ENCODE measurements at regions not wholly inside any gene's neighbourhood (a gene's known extent, or its start where the extent isn't known, plus 50 kb on each side); places are given as distances from the start of the nearest gene placed in this dataset.
"Not testable (repeated sequence)": the region's sequence is repeated elsewhere in the genome, so short reads cannot be mapped to it uniquely, and the experiment has no call there.

DNA sequence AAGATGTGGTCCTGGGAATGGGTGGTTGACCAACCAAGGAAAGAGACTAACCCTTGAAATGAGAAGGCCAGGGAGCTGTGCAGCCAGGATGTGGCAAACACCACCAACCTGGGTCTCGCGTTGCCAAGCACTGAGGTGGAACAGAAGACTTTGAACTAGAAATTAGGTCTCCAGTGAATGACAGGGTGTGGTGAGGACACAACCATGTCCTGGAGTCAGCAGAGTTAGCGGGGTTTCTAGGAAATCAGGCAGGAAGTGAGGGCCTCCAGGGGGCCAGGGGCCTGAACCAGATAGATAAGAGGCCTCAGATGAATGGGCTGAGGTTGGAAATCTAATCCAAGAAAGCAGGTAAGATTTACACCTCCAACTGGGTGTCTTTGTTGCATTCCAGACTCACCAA is 353.3 kb upstream of the ARID1B start:
- DNase-seq (ENCODE audit: insufficient read length, low spot score) = no peak
- no peak for FAIRE-seq

DNA sequence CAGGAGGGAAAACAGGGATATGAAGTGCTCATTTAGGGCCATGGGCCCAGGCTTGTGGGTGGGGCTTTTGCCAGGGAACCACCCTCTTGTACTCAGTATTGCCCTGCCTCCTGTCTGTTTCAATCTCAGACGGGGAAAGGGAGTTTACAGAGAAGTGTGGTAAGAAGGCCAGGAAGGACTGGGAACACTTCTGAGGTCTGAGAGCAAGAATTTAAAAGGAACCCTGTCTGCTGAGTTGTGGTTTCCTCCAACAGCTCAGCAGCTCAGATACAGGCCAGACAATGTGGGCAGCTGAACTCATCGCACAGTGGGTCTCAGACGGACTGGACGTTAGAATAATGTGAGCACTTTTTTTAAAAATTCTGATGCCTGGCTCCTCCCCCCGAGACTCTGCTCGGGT is 354.1 kb upstream of the ARID1B start:
- no peak for FAIRE-seq

DNA sequence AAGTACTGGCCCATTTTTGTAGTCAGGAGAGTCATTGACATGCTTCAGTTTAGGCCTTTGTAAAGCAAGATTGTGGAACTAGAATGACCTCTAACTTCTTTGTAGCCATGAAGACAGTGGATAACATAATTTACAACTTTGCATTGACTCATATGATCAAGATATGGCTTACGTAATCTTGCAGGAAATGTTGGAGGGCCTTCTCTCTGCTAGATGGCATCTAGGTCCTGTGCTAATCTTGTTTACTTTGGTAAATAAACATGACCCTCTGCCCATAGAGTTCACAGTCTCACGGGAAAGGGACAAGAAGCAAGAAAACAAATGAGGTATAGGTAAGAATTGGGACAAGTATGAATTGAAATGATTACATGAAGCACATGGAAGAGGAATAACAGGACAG is 355.2 kb upstream of the ARID1B start:
- FAIRE-seq (no peak), DNase-seq (ENCODE audit: insufficient read length, low spot score) (no peak)

More for the DNA sequence above, 354.1 kb upstream of the ARID1B start:
- DNase-seq (ENCODE audit: insufficient read length, low spot score) = no peak

DNA sequence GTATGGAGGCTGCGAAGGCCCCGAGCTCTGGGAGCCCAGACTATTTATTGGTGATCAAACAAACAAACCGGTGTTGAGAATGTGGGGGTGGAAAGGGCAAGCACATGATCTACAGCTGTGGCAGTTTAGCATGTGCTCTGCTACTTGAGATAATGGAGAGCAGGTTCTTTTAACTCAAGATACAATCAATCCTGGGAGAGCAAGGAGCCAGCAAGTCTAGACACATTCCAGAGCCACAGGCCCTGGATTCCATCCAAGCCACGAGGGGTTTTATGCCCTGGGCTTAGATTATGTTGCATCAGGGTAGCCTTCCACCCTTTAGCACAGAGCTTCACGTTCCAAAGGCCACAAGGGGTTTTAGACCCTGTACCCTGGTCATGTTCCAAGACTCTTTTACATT is 355.9 kb upstream of the ARID1B start:
- FAIRE-seq; DNase-seq (ENCODE audit: insufficient read length, low spot score): not testable (repeated sequence)

DNA sequence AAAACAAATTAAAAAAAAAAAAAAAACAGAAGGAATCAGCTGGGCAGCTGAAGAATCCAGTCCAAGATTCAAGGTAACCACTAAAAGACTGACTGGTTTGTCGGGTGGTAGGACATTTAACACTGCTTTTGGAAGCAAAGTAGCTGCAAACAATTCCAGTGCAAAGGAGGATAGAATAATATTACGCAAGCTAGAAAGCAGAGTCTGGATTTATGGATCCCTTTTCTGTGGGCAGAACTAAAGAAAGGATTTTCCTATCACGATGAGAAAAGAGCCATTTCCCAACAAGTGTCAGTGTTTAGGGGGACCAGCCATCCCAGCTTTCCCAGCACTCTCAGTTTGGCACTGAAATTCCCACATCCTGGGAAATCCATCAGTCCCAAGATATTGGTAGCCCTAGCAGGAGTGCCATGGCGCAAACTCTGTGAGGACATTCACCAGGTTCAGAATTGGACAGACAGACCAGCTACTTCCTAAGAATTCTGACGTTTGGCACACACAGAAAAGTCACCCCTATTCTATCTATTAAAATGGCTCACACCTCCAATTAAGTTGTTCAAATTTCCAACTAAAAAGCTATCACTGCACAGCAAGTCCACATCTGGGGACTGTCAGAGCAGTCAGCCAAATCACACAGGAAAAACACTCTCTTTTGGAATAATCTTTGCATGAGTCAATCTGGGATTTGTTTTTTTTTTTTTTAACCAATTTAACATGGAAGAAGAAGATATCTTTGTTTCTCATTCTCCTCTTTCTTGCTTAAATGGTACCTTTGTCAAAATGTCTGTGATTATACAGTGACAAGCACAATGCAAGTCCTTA is 356.8 kb upstream of the ARID1B start:
- FAIRE-seq (no peak), DNase-seq (ENCODE audit: insufficient read length, low spot score) (no peak)

DNA sequence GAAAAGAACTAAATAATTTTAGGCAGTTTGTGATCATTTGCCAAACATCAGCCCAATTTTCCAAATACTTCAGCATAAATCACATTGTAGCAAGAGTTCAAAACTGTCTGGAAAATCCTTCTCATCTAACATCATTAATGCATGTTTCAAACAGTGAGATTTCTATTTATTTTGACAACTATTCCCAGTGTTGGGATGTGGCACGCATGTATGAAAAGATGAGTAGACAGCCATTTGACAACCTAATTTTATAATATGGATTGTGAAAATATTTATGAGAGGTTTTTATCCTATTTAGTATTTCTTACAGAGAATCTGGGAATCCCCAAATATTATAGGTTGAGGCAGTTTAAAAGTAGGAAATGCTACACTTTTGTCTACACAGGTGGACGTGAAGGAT is 357.6 kb upstream of the ARID1B start:
- FAIRE-seq (no peak), DNase-seq (ENCODE audit: insufficient read length, low spot score) (no peak)

DNA sequence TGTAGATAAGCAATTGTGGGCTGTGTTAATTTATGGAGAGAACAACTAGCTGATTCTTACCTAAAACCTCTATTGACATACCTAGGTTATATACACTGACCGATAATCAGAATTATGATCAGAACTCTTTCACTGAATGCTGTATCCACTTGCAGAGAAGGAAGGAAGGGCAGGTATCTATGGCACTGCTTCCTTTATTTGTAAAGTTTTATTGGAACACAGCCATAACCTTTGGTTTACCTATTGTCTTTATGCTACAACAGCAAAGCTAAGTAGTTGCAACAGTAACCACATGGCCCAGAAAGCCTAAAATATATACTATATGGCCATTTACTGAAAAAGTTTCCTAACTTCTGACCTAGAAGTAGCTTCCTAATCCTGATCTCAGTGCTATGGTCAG is 358.9 kb upstream of the ARID1B start:
- DNase-seq (ENCODE audit: insufficient read length, low spot score) = no peak
- no peak for FAIRE-seq

DNA sequence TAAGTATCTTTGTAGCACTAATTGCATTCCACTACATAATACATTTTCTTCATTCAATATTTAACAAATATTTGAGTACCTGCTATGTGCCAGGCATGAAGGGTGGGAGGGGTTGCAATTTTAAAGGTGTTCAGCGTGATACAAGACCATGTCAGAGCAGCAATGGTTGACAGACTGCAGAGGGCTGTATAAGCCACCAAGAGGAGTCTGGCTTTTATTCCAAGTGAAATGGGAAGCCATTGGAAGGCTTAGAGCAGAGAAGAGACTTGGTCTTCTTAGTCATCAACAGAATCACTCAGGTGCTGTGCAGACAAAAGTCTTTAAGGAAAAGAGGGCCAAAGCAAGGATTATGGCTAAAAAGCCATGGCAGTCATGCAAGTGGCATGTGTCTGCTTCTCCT is 360.8 kb upstream of the ARID1B start:
- no peak for DNase-seq (ENCODE audit: insufficient read length, low spot score)
- no peak for FAIRE-seq

DNA sequence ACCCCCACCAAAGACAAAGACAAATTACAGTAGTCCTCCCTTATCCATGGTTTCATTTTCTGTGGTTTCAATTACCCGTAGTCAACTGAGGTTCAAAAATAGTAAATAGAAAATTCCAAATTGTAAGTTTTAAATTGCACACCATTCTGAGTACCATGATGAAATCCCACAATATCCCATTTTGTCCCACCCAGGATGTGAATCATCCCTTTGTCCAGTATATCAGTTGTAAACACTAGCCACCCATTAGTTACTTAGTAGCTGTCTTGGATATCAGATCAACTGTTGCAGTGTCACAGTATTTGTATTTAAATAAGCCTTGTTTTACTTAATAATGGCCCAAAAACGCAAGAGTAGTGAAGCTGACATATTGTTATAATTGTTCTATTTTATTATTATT is 364.0 kb upstream of the ARID1B start:
- no peak for FAIRE-seq
- no peak for DNase-seq (ENCODE audit: insufficient read length, low spot score)

DNA sequence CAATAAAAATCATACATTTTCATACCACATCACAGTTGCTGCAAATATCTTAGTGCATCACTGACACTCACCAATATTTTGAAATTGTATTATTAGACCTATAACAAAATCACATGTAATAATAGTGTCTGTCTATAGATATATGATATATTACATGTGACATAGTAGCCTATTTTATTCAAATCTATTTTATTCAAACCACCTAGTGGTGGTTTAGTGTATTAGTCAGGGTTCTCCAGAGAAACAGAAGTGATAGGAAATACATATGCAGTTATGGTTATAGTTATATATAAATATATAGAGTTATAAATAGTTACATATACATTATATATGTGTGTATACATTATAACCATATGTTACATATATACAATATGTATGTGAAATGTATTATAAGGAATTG is 366.5 kb upstream of the ARID1B start:
- no peak for DNase-seq (ENCODE audit: insufficient read length, low spot score)
- FAIRE-seq = no peak

DNA sequence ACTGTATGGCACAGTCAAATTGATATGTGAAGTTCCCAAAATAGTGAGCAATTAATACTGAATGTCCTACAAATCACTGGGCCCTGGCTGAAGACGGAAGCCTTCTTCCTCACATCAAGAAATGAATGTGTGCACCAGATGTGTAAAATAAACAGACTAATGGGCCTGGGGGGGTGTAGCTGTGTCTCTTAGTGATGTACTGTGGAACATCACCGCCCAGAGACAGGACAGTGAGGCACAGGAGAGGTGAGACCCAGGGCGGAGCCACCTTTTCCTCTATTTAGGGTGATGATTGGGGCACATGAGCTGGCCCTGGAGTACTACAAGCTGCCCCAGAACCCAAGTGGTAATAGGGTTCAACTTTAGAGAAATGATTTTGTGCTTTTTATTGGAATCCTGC is 368.5 kb upstream of the ARID1B start:
- FAIRE-seq = no peak
- no peak for DNase-seq (ENCODE audit: insufficient read length, low spot score)

DNA sequence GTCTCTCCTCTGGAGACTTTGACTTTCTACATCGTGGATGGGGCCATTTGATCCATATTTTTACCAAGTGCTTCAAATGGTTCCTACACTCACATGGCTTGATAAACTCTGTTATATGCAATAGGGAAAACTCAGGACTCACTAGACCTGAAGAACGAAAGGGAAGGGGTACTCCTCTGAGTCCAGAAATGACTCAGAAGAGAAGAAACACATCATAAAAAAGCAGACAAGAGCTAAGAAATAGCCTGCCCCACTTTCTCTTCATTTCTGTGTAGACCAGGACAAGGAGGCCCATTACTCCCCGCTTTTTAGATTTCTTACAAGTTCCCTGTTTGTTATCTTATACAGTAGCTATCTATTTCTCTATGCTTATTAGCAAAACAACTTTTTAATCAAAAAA is 369.8 kb upstream of the ARID1B start:
- no peak for FAIRE-seq
- no peak for DNase-seq (ENCODE audit: insufficient read length, low spot score)

DNA sequence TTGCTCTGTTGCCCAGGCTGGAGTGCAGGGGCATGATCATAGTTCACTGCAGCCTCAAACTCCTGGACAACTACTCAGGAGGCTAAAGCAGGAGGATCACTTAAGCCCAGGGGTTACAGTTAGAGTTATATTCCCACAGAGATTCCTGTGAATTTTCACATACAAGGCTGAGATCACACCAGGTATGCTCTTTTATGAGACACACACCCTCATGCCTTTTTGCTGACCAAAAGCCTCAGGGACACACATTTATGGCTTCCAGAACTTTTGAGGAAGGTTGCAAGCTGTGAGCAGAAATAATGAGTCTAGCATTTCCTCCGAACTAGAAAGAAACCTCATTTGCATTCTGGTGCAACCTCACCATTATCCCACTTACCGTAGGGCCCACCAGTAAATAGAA is 370.5 kb upstream of the ARID1B start:
- DNase-seq (ENCODE audit: insufficient read length, low spot score) (no peak), FAIRE-seq (no peak)

DNA sequence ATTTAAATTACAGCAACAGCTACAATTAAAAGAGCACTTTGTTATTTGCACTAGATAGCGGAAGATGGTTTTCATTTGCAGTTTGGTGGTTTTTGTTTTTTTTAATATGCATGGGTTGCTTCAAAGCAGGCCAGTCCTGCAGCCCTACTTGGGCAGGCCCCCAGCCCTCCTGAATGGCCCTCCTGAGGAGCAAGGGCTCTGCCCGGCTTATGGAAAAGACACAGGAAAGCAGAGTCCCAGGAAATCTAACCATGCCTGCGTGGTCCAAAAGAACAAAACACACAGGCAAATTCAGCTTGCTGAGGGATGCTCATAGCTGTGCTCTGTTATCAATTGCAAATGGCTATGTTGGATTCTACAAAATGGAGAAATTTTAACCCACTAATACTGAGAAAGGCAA is 371.1 kb upstream of the ARID1B start:
- FAIRE-seq = no peak

DNA sequence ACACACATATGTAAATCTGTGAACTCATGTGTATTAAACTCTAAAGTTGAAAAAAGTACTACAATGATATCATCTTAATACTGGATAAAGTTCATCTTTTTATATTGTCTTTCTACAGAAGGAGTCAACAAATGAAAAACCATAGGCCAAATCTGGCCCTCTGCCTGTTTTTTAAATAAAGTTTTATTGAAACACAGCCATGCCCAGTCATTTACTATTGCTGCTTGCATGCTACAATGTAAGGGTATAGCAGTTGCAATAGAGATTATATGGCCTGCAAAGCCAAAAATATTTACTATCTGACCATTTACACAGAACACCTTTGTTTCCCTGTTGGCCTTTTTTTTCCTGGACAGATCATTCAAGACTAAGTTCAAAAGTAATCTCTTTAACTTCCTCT is 374.6 kb upstream of the ARID1B start:
- no peak for DNase-seq (ENCODE audit: insufficient read length, low spot score)

More for the DNA sequence above, 371.1 kb upstream of the ARID1B start:
- no peak for DNase-seq (ENCODE audit: insufficient read length, low spot score)

DNA sequence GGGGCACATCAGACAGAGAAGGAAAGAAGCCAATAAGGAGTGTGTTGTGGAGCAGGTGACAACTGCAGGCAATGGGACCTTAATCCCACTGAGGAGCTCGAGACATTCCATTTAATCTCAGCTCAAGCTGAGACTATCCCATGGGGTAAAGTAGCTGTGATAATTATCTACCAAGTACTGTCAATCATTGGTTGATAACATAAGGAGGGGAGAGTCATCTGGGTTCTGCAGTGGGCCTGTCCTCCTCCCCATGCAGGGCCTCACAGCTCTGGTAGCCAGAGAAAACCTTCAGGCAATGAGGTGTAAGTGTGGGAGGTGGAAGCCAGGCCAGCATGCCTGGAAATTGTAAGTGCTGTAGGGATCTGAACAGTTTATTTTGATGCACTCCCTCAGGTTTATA is 375.0 kb upstream of the ARID1B start:
- FAIRE-seq (no peak), DNase-seq (ENCODE audit: insufficient read length, low spot score) (no peak)

More for the DNA sequence above, 374.6 kb upstream of the ARID1B start:
- FAIRE-seq = no peak

DNA sequence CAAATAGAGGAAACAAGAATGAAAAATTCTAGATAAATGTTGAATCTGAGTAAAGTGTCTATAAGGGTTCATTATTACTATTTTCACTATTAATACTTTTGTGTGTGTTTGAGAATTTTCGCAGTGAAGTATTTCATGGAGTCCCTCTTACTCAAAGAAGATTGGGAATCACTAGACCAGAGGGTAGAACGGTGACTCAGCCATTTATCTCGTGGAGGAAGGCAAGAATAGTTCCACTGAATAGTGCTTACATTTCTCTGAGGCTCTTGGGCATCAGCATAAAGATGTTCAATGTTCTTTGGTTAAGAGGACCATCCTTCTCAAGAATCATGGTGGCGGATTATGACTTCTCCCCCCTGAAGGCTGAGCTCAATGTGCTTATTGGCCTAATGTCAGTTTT is 376.7 kb upstream of the ARID1B start:
- no peak for DNase-seq (ENCODE audit: insufficient read length, low spot score)
- no peak for FAIRE-seq

DNA sequence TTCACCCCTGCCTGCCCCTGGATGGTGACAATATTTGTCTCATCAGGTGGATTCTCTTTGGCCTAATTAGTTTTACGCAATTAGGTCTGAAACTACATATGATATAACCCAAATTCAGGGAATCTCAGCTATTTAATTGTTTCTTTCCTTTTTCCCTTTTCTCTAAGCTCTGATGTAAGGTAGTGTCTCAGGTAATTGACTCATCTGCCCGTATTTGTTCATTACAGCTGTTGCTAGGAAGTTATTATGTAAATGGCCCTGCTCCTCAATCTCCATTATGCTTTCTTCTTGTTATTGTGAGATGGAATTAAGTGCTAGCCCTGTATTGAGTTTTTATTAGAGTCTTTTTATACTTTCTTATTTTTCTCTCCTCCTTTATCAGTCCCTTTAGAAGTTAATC is 378.2 kb upstream of the ARID1B start:
- DNase-seq (ENCODE audit: insufficient read length, low spot score) = no peak
- FAIRE-seq = no peak

DNA sequence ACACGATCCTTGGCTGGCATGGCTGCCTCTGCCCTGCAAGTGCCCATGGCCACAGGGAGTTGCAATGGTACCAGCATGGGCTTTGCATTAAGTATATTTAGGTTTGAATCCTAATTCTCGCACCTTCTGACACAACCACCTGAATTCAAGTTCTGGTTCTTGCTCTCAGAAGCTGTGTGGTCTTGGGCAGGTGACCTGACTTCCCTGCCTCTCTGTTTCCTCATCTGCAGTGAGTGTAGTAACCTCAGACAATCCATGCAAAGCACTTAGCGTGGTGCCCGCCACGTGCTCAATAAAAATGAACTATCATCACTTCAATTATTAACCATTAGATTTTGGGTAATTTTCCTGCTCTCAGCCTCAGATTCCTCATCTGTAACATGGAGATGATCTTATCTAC is 378.8 kb upstream of the ARID1B start:
- FAIRE-seq (no peak), DNase-seq (ENCODE audit: insufficient read length, low spot score) (no peak)

DNA sequence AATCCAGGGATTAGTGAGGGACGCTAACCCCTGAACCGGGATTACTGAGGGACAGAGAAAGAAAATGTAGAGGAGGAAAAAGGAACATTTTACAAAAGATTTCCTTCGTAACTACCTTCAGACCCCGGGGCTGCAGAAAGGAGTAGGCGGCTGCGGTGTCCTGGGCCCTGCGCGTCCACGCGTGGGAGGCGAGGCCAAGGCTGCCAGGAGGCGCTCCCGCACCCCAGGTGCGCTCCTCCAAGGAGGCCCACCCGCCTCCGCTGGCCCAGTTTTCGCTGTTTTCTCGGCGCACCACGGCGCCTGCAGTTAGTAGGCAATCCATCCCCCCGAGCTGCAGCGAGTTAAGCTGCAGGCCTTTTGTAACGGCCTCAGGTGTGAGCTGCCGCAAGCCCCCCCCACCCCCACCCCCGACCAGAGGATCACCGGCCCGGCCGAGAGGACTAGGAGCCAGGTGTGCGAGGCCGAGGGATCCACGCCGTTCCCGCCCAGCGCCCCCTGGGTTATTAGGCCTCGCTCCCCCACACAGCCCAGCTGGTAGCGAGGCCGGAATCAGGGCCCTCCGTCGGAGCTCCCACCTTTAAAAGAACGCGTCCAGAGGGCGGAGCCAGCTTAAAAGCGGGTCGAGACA is 380.3 kb upstream of the ARID1B start:
- FAIRE-seq (no peak), DNase-seq (ENCODE audit: insufficient read length, low spot score) (no peak)

DNA sequence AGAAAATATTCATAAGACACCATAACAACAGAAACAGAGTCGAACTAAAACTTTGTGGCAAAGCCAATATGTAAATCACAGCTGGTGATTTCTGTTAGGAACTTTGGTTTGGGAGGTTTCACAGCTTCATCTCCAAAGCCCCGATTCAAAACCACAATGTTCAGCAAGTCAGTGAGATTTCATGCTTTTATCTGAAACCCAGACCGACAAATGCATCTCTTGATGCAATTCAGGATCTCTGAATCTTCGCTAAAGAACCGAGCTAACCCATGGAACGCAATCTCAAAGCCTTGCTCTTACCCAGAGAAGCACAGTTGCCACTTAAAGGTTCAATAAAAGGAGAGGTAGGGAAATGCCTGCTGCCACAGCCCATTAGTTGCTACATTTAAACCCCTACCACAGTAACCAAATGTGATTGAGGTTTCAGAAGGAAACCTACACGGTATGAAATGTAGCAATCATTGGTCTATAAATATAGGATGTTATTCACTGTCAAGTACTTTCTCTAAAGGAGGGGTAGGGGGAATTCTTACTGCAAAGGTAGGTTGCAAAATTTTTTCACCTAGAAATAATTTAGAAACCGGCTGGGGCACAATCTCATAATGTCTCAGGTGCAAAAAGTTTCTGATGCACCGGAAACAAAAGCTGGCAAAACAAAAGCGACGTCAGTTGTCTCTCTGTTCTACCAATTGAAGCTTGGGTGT is 381.0 kb upstream of the ARID1B start:
- FAIRE-seq (no peak), DNase-seq (ENCODE audit: insufficient read length, low spot score) (no peak)

DNA sequence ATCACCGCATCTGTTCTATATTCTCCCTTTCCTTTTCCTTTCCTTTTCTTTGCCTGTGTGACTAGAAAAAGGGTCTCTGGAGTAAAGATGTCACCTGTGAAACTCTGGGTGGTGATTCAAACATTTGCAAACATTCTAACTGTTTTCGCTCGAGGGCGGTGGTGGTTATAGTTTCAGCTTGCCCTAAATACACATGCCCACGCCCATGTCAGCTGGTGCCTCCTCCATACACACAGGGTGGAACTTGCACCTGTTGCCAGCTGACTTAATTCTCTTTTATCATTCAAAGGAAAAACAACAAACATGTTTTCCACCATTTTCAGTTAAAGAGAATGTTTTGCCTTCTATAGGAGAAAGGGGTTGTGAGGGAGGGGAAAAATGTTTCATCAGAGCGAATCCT is 381.9 kb upstream of the ARID1B start:
- no peak for DNase-seq (ENCODE audit: insufficient read length, low spot score)
- FAIRE-seq = no peak
